Mesenchymal stem cell (in vitro differentiated cells and primary cell): ENCODE measurements at regions not wholly inside any gene's neighbourhood (a gene's known extent, or its start where the extent isn't known, plus 50 kb on each side); places are given as distances from the start of the nearest gene placed in this dataset.
"Not testable (repeated sequence)": the region's sequence is repeated elsewhere in the genome, so short reads cannot be mapped to it uniquely, and the experiment has no call there.

Source experiments
- DNase-seq: peaks from one replicate; pipeline ENCODE4 v3.0.0-alpha.2; 2013
- H2AFZ ChIP-seq: one replicate; pipeline ENCODE4 v1.6.1; 2013; ENCODE audit warnings: low read depth, mild to moderate bottlenecking, control low read depth, inconsistent platforms, low read length, moderate library complexity
- H2AK5ac ChIP-seq: 2 replicates; pipeline ENCODE4 v1.6.1; 2013; ENCODE audit warnings: low read length, moderate library complexity, mild to moderate bottlenecking, inconsistent platforms; ENCODE audit not compliant: severe bottlenecking
- H2BK120ac ChIP-seq: one replicate; pipeline ENCODE4 v1.6.1; 2013; ENCODE audit warnings: low read depth, mild to moderate bottlenecking, inconsistent platforms, low read length, moderate library complexity
- H2BK12ac ChIP-seq, 2 experiments: one replicate each; pipeline ENCODE4 v1.6.1; 2013; ENCODE audit warnings: inconsistent platforms in 2 of 2, low read length in 2 of 2, mild to moderate bottlenecking in 2 of 2, moderate library complexity in 2 of 2, control low read depth in 1 of 2
- H2BK15ac ChIP-seq: one replicate; pipeline ENCODE4 v1.6.1; 2013; ENCODE audit warnings: mild to moderate bottlenecking, low read depth, inconsistent platforms; ENCODE audit not compliant: poor library complexity, severe bottlenecking
- H2BK5ac ChIP-seq: 2 replicates; pipeline ENCODE4 v1.6.1; 2013; ENCODE audit warnings: low read depth, mild to moderate bottlenecking, low read length, control low read depth, inconsistent platforms; ENCODE audit not compliant: poor library complexity, severe bottlenecking
- H3K14ac ChIP-seq, 2 experiments: one replicate each; pipeline ENCODE4 v1.6.1; 2013; ENCODE audit warnings: inconsistent platforms in 2 of 2, low read length in 2 of 2, control low read depth in 1 of 2, mild to moderate bottlenecking in 1 of 2, moderate library complexity in 1 of 2
- H3K18ac ChIP-seq, 2 experiments: one replicate each; pipeline ENCODE4 v1.6.1; 2013; ENCODE audit warnings: inconsistent platforms in 2 of 2, low read length in 2 of 2, control low read depth in 1 of 2, low read depth in 1 of 2, mild to moderate bottlenecking in 1 of 2
- H3K23ac ChIP-seq, 2 experiments: one replicate each; pipeline ENCODE4 v1.6.1; 2013; ENCODE audit warnings: inconsistent platforms in 2 of 2, low read length in 2 of 2, mild to moderate bottlenecking in 2 of 2, moderate library complexity in 2 of 2, control low read depth in 1 of 2
- H3K27ac ChIP-seq: 2 replicates; pipeline ENCODE4 v1.5.1; 2013; ENCODE audit warnings: mild to moderate bottlenecking, moderate library complexity, low read length, control low read depth, inconsistent platforms; ENCODE audit not compliant: poor library complexity, severe bottlenecking
- H3K27me3 ChIP-seq, 2 experiments: 2 replicates each; pipeline versions ENCODE4 v1.6.1 to v1.7.0; 2013; ENCODE audit warnings: low read length in 2 of 2, mild to moderate bottlenecking in 2 of 2, moderate library complexity in 2 of 2, control low read depth in 1 of 2, inconsistent platforms in 1 of 2; ENCODE audit not compliant: control insufficient read depth in 1 of 2, insufficient read depth in 1 of 2
- H3K36me3 ChIP-seq, 2 experiments: 2 replicates each; pipeline versions ENCODE4 v1.6.1 to v1.7.0; 2013; ENCODE audit warnings: low read length in 2 of 2, control low read depth in 1 of 2, inconsistent platforms in 1 of 2, low read depth in 1 of 2, mild to moderate bottlenecking in 1 of 2; ENCODE audit not compliant: insufficient read depth in 2 of 2, control insufficient read depth in 1 of 2
- H3K4ac ChIP-seq, 2 experiments: one replicate each; pipeline ENCODE4 v1.6.1; 2013; ENCODE audit warnings: inconsistent platforms in 2 of 2, low read length in 2 of 2, mild to moderate bottlenecking in 2 of 2, moderate library complexity in 2 of 2, control low read depth in 1 of 2, low read depth in 1 of 2
- H3K4me1 ChIP-seq: 2 replicates; pipeline ENCODE4 v1.6.1; 2013; ENCODE audit warnings: low read depth, low read length, control low read depth; ENCODE audit not compliant: control insufficient read depth, insufficient read depth
- H3K4me2 ChIP-seq: 2 replicates; pipeline ENCODE4 v1.6.1; 2013; ENCODE audit warnings: low read length, mild to moderate bottlenecking, inconsistent platforms; ENCODE audit not compliant: poor library complexity, severe bottlenecking
- H3K4me3 ChIP-seq, 2 experiments: 2 replicates each; pipeline versions ENCODE4 v1.5.1 to v1.7.0; 2013; ENCODE audit warnings: low read length in 2 of 2, mild to moderate bottlenecking in 2 of 2, control low read depth in 1 of 2, low read depth in 1 of 2; ENCODE audit not compliant: insufficient read depth in 1 of 2
- H3K79me1 ChIP-seq: replicated peaks from 2 replicates; pipeline ENCODE4 v1.6.1; 2013; ENCODE audit warnings: mild to moderate bottlenecking, control low read depth, low read length, inconsistent platforms; ENCODE audit not compliant: poor library complexity, severe bottlenecking
- H3K9ac ChIP-seq: 2 replicates; pipeline ENCODE4 v1.7.0; 2013; ENCODE audit warnings: mild to moderate bottlenecking, low read length, moderate library complexity
- H3K9me3 ChIP-seq: 2 replicates; pipeline ENCODE4 v1.7.0; 2013; ENCODE audit warnings: mild to moderate bottlenecking, low read length; ENCODE audit not compliant: control insufficient read depth
- H4K8ac ChIP-seq: one replicate; pipeline ENCODE4 v1.6.1; 2013; ENCODE audit warnings: inconsistent platforms, mild to moderate bottlenecking, low read length, moderate library complexity
- H4K91ac ChIP-seq: one replicate; pipeline ENCODE4 v1.6.1; 2013; ENCODE audit warnings: mild to moderate bottlenecking, low read length, inconsistent platforms
- WGBS: methylation state at CpG from one replicate; pipeline ENCODE4 v1.1.7; 2013; ENCODE audit warnings: mixed read lengths; 5-methylcytosine and 5-hydroxymethylcytosine counted together

- no peak overlapping the region for H3K4ac ChIP-seq
- no peak overlapping the region for H2BK120ac ChIP-seq
- no peak overlapping the region for H3K4me3 ChIP-seq
- no peak overlapping the region for H3K18ac ChIP-seq
- H3K9me3 ChIP-seq, result no peaks in the 10 kb centered on the region
- no peak overlapping the region for H3K9ac ChIP-seq
- no peak overlapping the region for H2AFZ ChIP-seq
- H3K14ac ChIP-seq, result no peak overlapping the region
- no peaks in the 10 kb centered on the region for H3K36me3 ChIP-seq
- DNase-seq, result no peak
- no peak overlapping the region for H3K23ac ChIP-seq
- H3K79me1 ChIP-seq, result no peaks in the 10 kb centered on the region
- no peaks in the 10 kb centered on the region for H3K4me1 ChIP-seq
- H4K8ac ChIP-seq, result no peak overlapping the region
- peak overlapping the region; percentile 65 for H2BK15ac ChIP-seq
- H3K4me2 ChIP-seq, result no peak overlapping the region
- H2BK5ac ChIP-seq, result no peak overlapping the region
- H2AK5ac ChIP-seq, result no peak overlapping the region
- no peak overlapping the region for H3K27ac ChIP-seq
- WGBS, result 56% methylated on average over 6 of the region's 6 CpGs
- H4K91ac ChIP-seq, result no peak overlapping the region
- H3K27me3 ChIP-seq, result no peaks in the 10 kb centered on the region
- no peak overlapping the region for H2BK12ac ChIP-seq
Measured at GRCh38 chr2:150803689-150804398, 316.4 kb upstream of the RND3 start.

- no peaks in the 10 kb centered on the region for H3K27me3 ChIP-seq
- H3K27ac ChIP-seq, result no peak overlapping the region
- H3K4me1 ChIP-seq, result no peaks in the 10 kb centered on the region
- no peak overlapping the region for H2AK5ac ChIP-seq
- no peak overlapping the region for H2BK12ac ChIP-seq
- H3K9me3 ChIP-seq, result no peaks in the 10 kb centered on the region
- no peaks in the 10 kb centered on the region for H3K79me1 ChIP-seq
- no peak overlapping the region for H3K4ac ChIP-seq
- H3K36me3 ChIP-seq, result no peaks in the 10 kb centered on the region
- peak; percentile 22 for DNase-seq
- no peak overlapping the region for H4K91ac ChIP-seq
- peak overlapping the region; percentile 35 for H4K8ac ChIP-seq
- no peak overlapping the region for H2BK15ac ChIP-seq
- H2BK5ac ChIP-seq, result no peak overlapping the region
- WGBS, result 100% methylated on average over 1 of the region's 1 CpG
- H2AFZ ChIP-seq, result no peak overlapping the region
- no peak overlapping the region for H2BK120ac ChIP-seq
- H3K4me2 ChIP-seq, result no peak overlapping the region
- no peak overlapping the region for H3K14ac ChIP-seq
- H3K4me3 ChIP-seq, result no peak overlapping the region
- no peak overlapping the region for H3K23ac ChIP-seq
- H3K9ac ChIP-seq, result no peak overlapping the region
- H3K18ac ChIP-seq, result peak overlapping the region in 1 of 2 experiments; percentile 41
Measured at GRCh38 chr2:150802635-150803034, 315.2 kb upstream of the RND3 start.

GRCh38 chr2:150796236-150796635 is 308.8 kb upstream of the RND3 start:
- WGBS, result no CpG with 5 or more reads among the region's 3 CpGs

GRCh38 chr2:150792780-150793300 is 305.4 kb upstream of the RND3 start:
- Histone ChIP-seq H3K14ac (peak overlapping the region in 1 of 2 experiments; percentile 12), H3K18ac (no peak overlapping the region), H4K91ac (no peak overlapping the region), H2BK12ac (peak overlapping the region in 1 of 2 experiments; percentile 63), H3K4ac (no peak overlapping the region), H3K4me1 (no peaks in the 10 kb centered on the region), H2BK15ac (peak overlapping the region; percentile 36), H2AK5ac (no peak overlapping the region), H3K27ac (no peak overlapping the region), H3K36me3 (no peaks in the 10 kb centered on the region), H3K4me2 (no peak overlapping the region), H2BK120ac (no peak overlapping the region), H3K4me3 (peak overlapping the region in 1 of 2 experiments; percentile 18), H3K79me1 (no peaks in the 10 kb centered on the region), H3K9ac (no peak overlapping the region), H2BK5ac (no peak overlapping the region), H2AFZ (no peak overlapping the region), H3K23ac (no peak overlapping the region), H4K8ac (no peak overlapping the region), H3K9me3 (peaks cover 37% of the 10 kb centered on the region), H3K27me3 (no peaks in the 10 kb centered on the region)
- DNase-seq, result no peak
- 95% methylated on average over 3 of the region's 3 CpGs for WGBS

More at GRCh38 chr2:150796236-150796635, 308.8 kb upstream of the RND3 start:
- H2BK5ac ChIP-seq, H3K4ac ChIP-seq, H3K23ac ChIP-seq, H3K14ac ChIP-seq, H3K4me3 ChIP-seq, H3K18ac ChIP-seq, H3K4me2 ChIP-seq, H2BK15ac ChIP-seq, DNase-seq, H4K91ac ChIP-seq, H2BK12ac ChIP-seq, H2BK120ac ChIP-seq, H2AFZ ChIP-seq, H3K79me1 ChIP-seq, H2AK5ac ChIP-seq, H3K9ac ChIP-seq, H3K4me1 ChIP-seq, H3K27me3 ChIP-seq, H4K8ac ChIP-seq, H3K27ac ChIP-seq, H3K36me3 ChIP-seq: not testable (repeated sequence)
- H3K9me3 ChIP-seq, result peaks cover 25% of the 10 kb centered on the region
